ENCODE measurements at regions not wholly inside any gene's neighbourhood (a gene's known extent, or its start where the extent isn't known, plus 50 kb on each side); places are given as distances from the start of the nearest gene placed in this dataset.

- TF ChIP-seq POLR2AphosphoS5 (IDR thresholded peaks at IDR 0.05; ENCODE audit: borderline replicate concordance, low read depth, low read length) (no peak), FOXP2 (optimal IDR thresholded peaks at IDR 0.05; ENCODE audit: control extremely low read depth, extremely low read length, insufficient read depth) (no peak), EZH2 (IDR thresholded peaks at IDR 0.05) (no peak)
Measured at GRCh38 chr7:94333810-94334209, 60.9 kb upstream of the COL1A2 start.

Measured in SK-N-MC (cell line).